ENCODE measurements at regions not wholly inside any gene's neighbourhood (a gene's known extent, or its start where the extent isn't known, plus 50 kb on each side); places are given as distances from the start of the nearest gene placed in this dataset.

DNA sequence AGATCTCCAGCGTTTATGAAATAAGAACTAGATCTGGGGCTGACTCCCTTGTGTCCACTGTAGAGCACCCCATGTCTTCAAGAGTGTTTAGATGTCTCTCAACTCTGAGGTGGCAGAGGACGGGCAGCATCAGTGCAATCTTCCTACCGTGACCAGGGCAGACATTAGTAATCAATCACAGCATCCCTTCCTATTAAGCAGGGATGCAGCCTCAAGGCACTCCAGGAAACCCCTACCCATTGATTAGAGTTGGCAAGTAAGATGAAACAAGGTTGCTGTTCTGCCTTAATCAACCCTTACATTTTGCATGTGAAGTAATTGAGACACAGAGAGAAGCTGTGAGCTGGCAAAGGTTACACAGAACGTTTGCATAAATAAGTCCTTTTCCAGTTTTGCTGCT lies 283.7 kb upstream of the ZMIZ1 start:
- POLR2A ChIA-PET = no interaction called here
- TF ChIP-seq CTCF (IDR thresholded peaks at IDR 0.05; ENCODE audit: unreplicated experiment) = no peak

GRCh38 chr10:78785991-78786390 lies 282.8 kb upstream of the ZMIZ1 start:
- BruUV-seq (replicated peaks) = no TSS peak
- no peak overlapping the region for H3K4me3 Mint-ChIP-seq (ENCODE audit: unreplicated experiment)
- H3K36me3 Mint-ChIP-seq (ENCODE audit: insufficient read depth, unreplicated experiment) = no peaks in the 10 kb centered on the region
- no peaks in the 10 kb centered on the region for H3K4me1 Mint-ChIP-seq (ENCODE audit: insufficient read depth, unreplicated experiment)
- H3K9me3 Mint-ChIP-seq (ENCODE audit: unreplicated experiment) = peaks cover 9% of the 10 kb centered on the region
- peaks cover 58% of the 10 kb centered on the region for H3K27me3 Mint-ChIP-seq (ENCODE audit: insufficient read depth, unreplicated experiment)
- no peak for TF ChIP-seq CTCF (IDR thresholded peaks at IDR 0.05; ENCODE audit: unreplicated experiment)
- ChIA-PET CTCF (interaction anchor here (0.6 kb wide), 1 partner anchor 16 kb away, joined by 4 read pairs; no protein-coding TSS in a partner anchor), POLR2A (interaction anchor here (0.7 kb wide), 2 partner anchors 9 to 29 kb away, joined by 3 read pairs; no protein-coding TSS in a partner anchor)
- no peak overlapping the region for H3K27ac Mint-ChIP-seq (ENCODE audit: low read depth, unreplicated experiment)
- no peak for DNase-seq (ENCODE audit: unreplicated experiment)
- intact Hi-C loops (cut with micrococcal nuclease) = no loop called here

More for the DNA sequence above, 283.7 kb upstream of the ZMIZ1 start:
- Mint-ChIP-seq H3K27ac (ENCODE audit: low read depth, unreplicated experiment) (no peak overlapping the region), H3K9me3 (ENCODE audit: unreplicated experiment) (peaks cover 9% of the 10 kb centered on the region), H3K4me3 (ENCODE audit: unreplicated experiment) (no peak overlapping the region), H3K27me3 (ENCODE audit: insufficient read depth, unreplicated experiment) (peaks cover 51% of the 10 kb centered on the region), H3K4me1 (ENCODE audit: insufficient read depth, unreplicated experiment) (no peaks in the 10 kb centered on the region), H3K36me3 (ENCODE audit: insufficient read depth, unreplicated experiment) (no peaks in the 10 kb centered on the region)
- CTCF ChIA-PET = no interaction called here
- intact Hi-C loops (cut with micrococcal nuclease) = no loop called here
- no TSS peak for BruUV-seq (replicated peaks)
- DNase-seq (ENCODE audit: unreplicated experiment) = no peak

- peaks cover 9% of the 10 kb centered on the region for H3K9me3 Mint-ChIP-seq (ENCODE audit: unreplicated experiment)
- no peak for DNase-seq (ENCODE audit: unreplicated experiment)
- no peaks in the 10 kb centered on the region for H3K36me3 Mint-ChIP-seq (ENCODE audit: insufficient read depth, unreplicated experiment)
- ChIA-PET POLR2A (no interaction called here), CTCF (no interaction called here)
- peaks cover 69% of the 10 kb centered on the region for H3K27me3 Mint-ChIP-seq (ENCODE audit: insufficient read depth, unreplicated experiment)
- no TSS peak for BruUV-seq (replicated peaks)
- no peaks in the 10 kb centered on the region for H3K4me1 Mint-ChIP-seq (ENCODE audit: insufficient read depth, unreplicated experiment)
- TF ChIP-seq CTCF (IDR thresholded peaks at IDR 0.05; ENCODE audit: unreplicated experiment) = no peak
- H3K4me3 Mint-ChIP-seq (ENCODE audit: unreplicated experiment) = no peak overlapping the region
- H3K27ac Mint-ChIP-seq (ENCODE audit: low read depth, unreplicated experiment) = no peak overlapping the region
- intact Hi-C loops (cut with micrococcal nuclease) = no loop called here
These were observed 281.6 kb upstream of the ZMIZ1 start for GRCh38 chr10:78787125-78787524.

- no peaks in the 10 kb centered on the region for H3K9me3 Mint-ChIP-seq (ENCODE audit: unreplicated experiment)
- H3K4me3 Mint-ChIP-seq (ENCODE audit: unreplicated experiment) = no peak overlapping the region
- CTCF ChIA-PET = interaction anchor here (0.6 to 0.7 kb wide), 2 partner anchors 37 to 145 kb away, joined by 3 read pairs; no protein-coding TSS in a partner anchor
- POLR2A ChIA-PET = interaction anchor here (0.5 kb wide), 1 partner anchor 9 kb away, joined by 3 read pairs; no protein-coding TSS in a partner anchor
- no peak for TF ChIP-seq CTCF (IDR thresholded peaks at IDR 0.05; ENCODE audit: unreplicated experiment)
- DNase-seq (ENCODE audit: unreplicated experiment) = no peak
- H3K27me3 Mint-ChIP-seq (ENCODE audit: insufficient read depth, unreplicated experiment) = peaks cover 77% of the 10 kb centered on the region
- H3K27ac Mint-ChIP-seq (ENCODE audit: low read depth, unreplicated experiment) = no peak overlapping the region
- intact Hi-C loops (cut with micrococcal nuclease) = no loop called here
- BruUV-seq (replicated peaks) = no TSS peak
- no peaks in the 10 kb centered on the region for H3K36me3 Mint-ChIP-seq (ENCODE audit: insufficient read depth, unreplicated experiment)
- no peaks in the 10 kb centered on the region for H3K4me1 Mint-ChIP-seq (ENCODE audit: insufficient read depth, unreplicated experiment)
These were observed 273.9 kb upstream of the ZMIZ1 start for GRCh38 chr10:78794736-78795455.

All from MCF 10A (cell line).